Thyroid gland (tissue), 4 donors: ENCODE measurements at regions not wholly inside any gene's neighbourhood (a gene's known extent, or its start where the extent isn't known, plus 50 kb on each side); places are given as distances from the start of the nearest gene placed in this dataset.

Experiments
- CTCF ChIP-seq, 6 experiments: fragments of 200-600 bp in 3 of 6; fragments of 450-650 bp in 3 of 6; sonication (generic) in 3 of 6; IDR thresholded peaks; one replicate each; pipeline ENCODE4 v1.5.1; 2016 to 2019; ENCODE audit warnings: antibody characterized with exemption in 6 of 6, mild to moderate bottlenecking in 2 of 6, inconsistent platforms in 1 of 6, moderate library complexity in 1 of 6
- POLR2A ChIP-seq, 2 donors: fragments of 450-650 bp; IDR thresholded peaks; one replicate each; pipeline ENCODE4 v1.6.1; 2017; ENCODE audit warnings: antibody characterized with exemption in 2 of 2, mild to moderate bottlenecking in 2 of 2, moderate library complexity in 1 of 2

- no peak for TF ChIP-seq CTCF (IDR thresholded peaks at IDR 0.05)
- no peak for TF ChIP-seq POLR2A (IDR thresholded peaks at IDR 0.05)
These were observed 306.4 kb downstream of the KLF5 start for GRCh38 chr13:73365252-73365651.
